ENCODE measurements at regions not wholly inside any gene's neighbourhood (a gene's known extent, or its start where the extent isn't known, plus 50 kb on each side); places are given as distances from the start of the nearest gene placed in this dataset.

DNA sequence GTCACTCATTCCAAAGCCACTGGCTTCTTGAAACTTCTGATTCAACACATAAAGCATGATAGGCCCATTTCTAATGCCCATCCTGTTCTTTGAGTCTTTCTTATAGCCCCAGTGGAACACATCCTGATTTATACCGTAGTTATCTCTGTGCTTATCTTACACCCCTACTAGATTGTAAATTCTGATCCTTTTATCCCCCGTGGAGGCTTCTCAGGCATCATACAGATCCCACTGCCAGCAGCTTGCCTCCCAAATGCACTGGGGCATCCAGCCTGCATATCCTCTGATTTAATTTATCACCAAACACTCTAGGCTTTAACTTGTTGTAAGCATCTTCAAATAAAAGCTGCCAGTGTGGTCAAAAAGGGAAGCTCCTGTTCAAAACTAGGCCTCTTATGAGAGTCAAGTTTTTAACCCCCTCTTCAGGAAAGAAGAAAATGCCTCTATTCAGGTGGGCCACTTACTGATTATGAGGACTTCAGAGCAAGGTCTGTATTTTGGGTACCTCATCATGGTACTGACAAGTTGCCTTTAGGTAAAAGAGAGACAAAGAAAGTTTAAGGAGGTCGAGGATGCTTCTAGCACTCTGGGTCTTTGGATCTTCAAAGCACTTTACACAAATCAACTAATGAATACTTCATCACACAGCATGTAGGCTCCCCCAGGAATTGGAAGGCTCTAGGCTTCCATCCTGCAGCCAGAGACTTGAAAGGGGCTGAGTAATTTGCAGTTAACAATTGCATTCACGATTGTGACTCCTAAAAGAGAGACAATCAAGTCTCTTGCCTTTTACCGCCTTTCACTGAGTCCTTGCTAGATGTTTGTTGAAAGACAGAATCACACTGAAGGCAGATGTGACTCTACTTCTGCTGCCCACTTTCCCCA lies 95.8 kb upstream of the LDB2 start:
- WGBS (ENCODE audit: extremely low coverage, insufficient coverage, insufficient read length) = no CpG with 5 or more reads among the region's 5 CpGs
- Histone ChIP-seq H3K79me1 (ENCODE audit: low read length) (no peaks in the 10 kb centered on the region), H2AFZ (ENCODE audit: insufficient read depth, low read length, poor library complexity) (no peak overlapping the region), H3K4me1 (ENCODE audit: control insufficient read depth in 1 of 2, insufficient read depth in 2 of 2, low read length in 2 of 2) (peaks cover 0 to 7% of the 10 kb centered on the region in 2 experiments), H3K27ac (ENCODE audit: low read depth, low read length) (no peak overlapping the region), H3K23ac (ENCODE audit: low read length) (no peak overlapping the region), H3K36me3 (ENCODE audit: control insufficient read depth in 1 of 2, insufficient read depth in 2 of 2, low read length in 2 of 2) (no peaks in the 10 kb centered on the region), H3K79me2 (ENCODE audit: control insufficient read depth, insufficient read depth, low read length, poor library complexity) (no peaks in the 10 kb centered on the region), H3K9me3 (ENCODE audit: insufficient read depth, low read depth, low read length) (no peaks in the 10 kb centered on the region), H3K4me3 (ENCODE audit: low read depth, low read length) (no peak overlapping the region), H3K27me3 (ENCODE audit: insufficient read depth, low read length) (no peaks in the 10 kb centered on the region), H2BK5ac (ENCODE audit: low read depth, low read length, poor library complexity) (no peak overlapping the region), H3K4me2 (ENCODE audit: low read length) (no peak overlapping the region), H3K14ac (ENCODE audit: low read length) (no peak overlapping the region), H2BK12ac (ENCODE audit: low read length) (no peak overlapping the region), H4K91ac (ENCODE audit: low read depth, low read length) (no peak overlapping the region), H3K18ac (ENCODE audit: low read length) (no peak overlapping the region), H4K12ac (ENCODE audit: low read depth, low read length) (no peak overlapping the region), H4K8ac (ENCODE audit: low read depth, low read length) (no peak overlapping the region), H2AK5ac (ENCODE audit: low read length) (no peak overlapping the region), H2BK120ac (ENCODE audit: insufficient read depth, low read length, poor library complexity) (no peak overlapping the region), H3K4ac (ENCODE audit: low read depth, low read length) (no peak overlapping the region), H3K9ac (ENCODE audit: low read length) (no peak overlapping the region)
- no peak for DNase-seq

DNA sequence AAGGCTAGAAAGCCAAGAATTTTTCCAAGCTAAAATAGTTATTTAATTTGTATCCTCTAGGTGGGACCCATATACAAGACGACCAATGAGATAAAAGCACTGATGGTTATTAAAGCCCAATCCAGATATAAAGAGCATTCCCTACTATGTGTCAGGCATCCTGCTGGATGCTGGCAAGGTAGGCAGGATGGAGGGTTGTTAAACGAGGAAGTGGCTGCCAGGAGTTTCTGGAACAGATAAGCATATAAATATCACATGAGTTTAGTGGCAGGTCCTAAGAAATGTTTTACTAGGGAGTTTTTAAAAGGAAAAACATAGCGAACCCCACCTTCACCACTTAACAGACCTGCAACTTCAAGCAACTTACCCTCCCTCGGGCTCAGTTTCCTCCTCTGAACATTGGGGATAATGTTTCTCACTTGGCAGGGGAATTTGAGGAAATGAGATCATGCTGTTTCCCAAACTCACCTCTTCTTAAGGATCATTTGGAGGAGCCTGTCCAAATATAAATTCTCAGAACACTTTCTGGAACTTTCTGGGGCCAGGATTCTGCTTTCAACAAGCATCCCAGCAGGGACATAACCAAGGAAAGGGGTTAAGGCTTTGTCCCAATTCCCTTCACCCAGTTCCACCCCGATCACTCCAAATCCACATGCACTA lies 94.3 kb upstream of the LDB2 start:
- Histone ChIP-seq H3K79me2 (ENCODE audit: control insufficient read depth, insufficient read depth, low read length, poor library complexity) (no peaks in the 10 kb centered on the region), H2AK5ac (ENCODE audit: low read length) (no peak overlapping the region), H3K79me1 (ENCODE audit: low read length) (no peaks in the 10 kb centered on the region), H3K27me3 (ENCODE audit: insufficient read depth, low read length) (no peaks in the 10 kb centered on the region), H2BK12ac (ENCODE audit: low read length) (no peak overlapping the region), H3K27ac (ENCODE audit: low read depth, low read length) (no peak overlapping the region), H3K4me3 (ENCODE audit: low read depth, low read length) (no peak overlapping the region), H3K23ac (ENCODE audit: low read length) (no peak overlapping the region), H4K12ac (ENCODE audit: low read depth, low read length) (no peak overlapping the region), H4K91ac (ENCODE audit: low read depth, low read length) (no peak overlapping the region), H4K8ac (ENCODE audit: low read depth, low read length) (no peak overlapping the region), H2BK120ac (ENCODE audit: insufficient read depth, low read length, poor library complexity) (no peak overlapping the region), H3K9ac (ENCODE audit: low read length) (no peak overlapping the region), H2BK5ac (ENCODE audit: low read depth, low read length, poor library complexity) (no peak overlapping the region), H3K9me3 (ENCODE audit: insufficient read depth, low read depth, low read length) (no peaks in the 10 kb centered on the region), H3K14ac (ENCODE audit: low read length) (no peak overlapping the region), H3K4me2 (ENCODE audit: low read length) (no peak overlapping the region), H3K4ac (ENCODE audit: low read depth, low read length) (no peak overlapping the region), H3K4me1 (ENCODE audit: control insufficient read depth in 1 of 2, insufficient read depth in 2 of 2, low read length in 2 of 2) (peaks cover 0 to 7% of the 10 kb centered on the region in 2 experiments), H3K18ac (ENCODE audit: low read length) (no peak overlapping the region), H3K36me3 (ENCODE audit: control insufficient read depth in 1 of 2, insufficient read depth in 2 of 2, low read length in 2 of 2) (no peaks in the 10 kb centered on the region), H2AFZ (ENCODE audit: insufficient read depth, low read length, poor library complexity) (no peak overlapping the region)
- WGBS (ENCODE audit: extremely low coverage, insufficient coverage, insufficient read length) = 100% methylated on average over 1 of the region's 5 CpGs
- no peak for DNase-seq

DNA sequence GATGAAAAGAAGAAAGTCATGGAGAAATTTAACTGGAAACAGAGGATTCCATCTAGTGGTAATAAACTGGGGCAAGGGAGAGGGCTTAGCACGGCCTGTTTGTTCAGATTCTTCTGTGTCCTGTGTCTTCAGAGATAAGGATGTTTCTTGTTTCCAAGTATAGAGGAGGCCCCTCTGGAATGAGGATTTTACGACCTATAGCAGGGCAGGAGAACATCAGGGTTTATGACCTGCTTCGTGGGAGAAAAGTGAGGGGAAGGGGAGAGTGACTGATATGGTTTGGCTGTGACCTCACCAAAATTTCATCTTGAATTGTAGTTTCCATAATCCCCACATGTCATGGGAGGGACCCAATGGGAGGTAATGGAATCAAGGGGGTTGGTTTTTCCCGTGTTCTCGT lies 93.0 kb upstream of the LDB2 start:
- H3K4me3 ChIP-seq (ENCODE audit: low read depth, low read length) = no peak overlapping the region
- H3K79me1 ChIP-seq (ENCODE audit: low read length) = no peaks in the 10 kb centered on the region
- H3K9me3 ChIP-seq (ENCODE audit: insufficient read depth, low read depth, low read length) = no peaks in the 10 kb centered on the region
- H3K14ac ChIP-seq (ENCODE audit: low read length) = no peak overlapping the region
- H4K12ac ChIP-seq (ENCODE audit: low read depth, low read length) = no peak overlapping the region
- H3K9ac ChIP-seq (ENCODE audit: low read length) = no peak overlapping the region
- no peak overlapping the region for H2BK12ac ChIP-seq (ENCODE audit: low read length)
- no peak overlapping the region for H3K23ac ChIP-seq (ENCODE audit: low read length)
- H3K4me2 ChIP-seq (ENCODE audit: low read length) = no peak overlapping the region
- H2BK120ac ChIP-seq (ENCODE audit: insufficient read depth, low read length, poor library complexity) = no peak overlapping the region
- H4K8ac ChIP-seq (ENCODE audit: low read depth, low read length) = no peak overlapping the region
- DNase-seq = no peak
- H3K4me1 ChIP-seq (ENCODE audit: control insufficient read depth in 1 of 2, insufficient read depth in 2 of 2, low read length in 2 of 2) = peaks cover 0 to 7% of the 10 kb centered on the region in 2 experiments
- H3K27ac ChIP-seq (ENCODE audit: low read depth, low read length) = no peak overlapping the region
- no peak overlapping the region for H3K18ac ChIP-seq (ENCODE audit: low read length)
- WGBS (ENCODE audit: extremely low coverage, insufficient coverage, insufficient read length) = no CpG with 5 or more reads among the region's 5 CpGs
- no peak overlapping the region for H2AK5ac ChIP-seq (ENCODE audit: low read length)
- H3K27me3 ChIP-seq (ENCODE audit: insufficient read depth, low read length) = no peaks in the 10 kb centered on the region
- no peak overlapping the region for H3K4ac ChIP-seq (ENCODE audit: low read depth, low read length)
- no peak overlapping the region for H4K91ac ChIP-seq (ENCODE audit: low read depth, low read length)
- no peaks in the 10 kb centered on the region for H3K36me3 ChIP-seq (ENCODE audit: control insufficient read depth in 1 of 2, insufficient read depth in 2 of 2, low read length in 2 of 2)
- H2BK5ac ChIP-seq (ENCODE audit: low read depth, low read length, poor library complexity) = no peak overlapping the region
- H3K79me2 ChIP-seq (ENCODE audit: control insufficient read depth, insufficient read depth, low read length, poor library complexity) = no peaks in the 10 kb centered on the region
- no peak overlapping the region for H2AFZ ChIP-seq (ENCODE audit: insufficient read depth, low read length, poor library complexity)

DNA sequence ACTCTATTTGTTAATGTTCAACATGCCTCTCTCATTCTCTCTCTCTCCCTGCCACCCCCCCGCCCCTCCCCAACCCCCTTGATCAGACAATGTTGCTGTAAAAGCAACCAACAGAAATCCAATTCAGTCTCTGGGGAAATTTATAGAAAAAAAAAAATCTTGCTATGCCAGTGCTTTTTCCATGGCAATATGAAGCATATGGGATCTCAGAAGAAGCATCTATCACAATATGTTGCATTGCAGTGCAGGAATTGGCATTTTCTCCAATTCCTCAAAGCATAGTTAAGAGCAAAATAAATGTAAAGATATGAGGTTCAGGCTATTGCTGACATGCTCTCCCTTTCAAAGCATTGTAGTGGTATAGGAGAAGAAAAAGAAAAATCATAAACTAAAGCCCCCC lies 90.9 kb upstream of the LDB2 start:
- Histone ChIP-seq H3K9me3 (ENCODE audit: insufficient read depth, low read depth, low read length) (no peaks in the 10 kb centered on the region), H3K36me3 (ENCODE audit: control insufficient read depth in 1 of 2, insufficient read depth in 2 of 2, low read length in 2 of 2) (no peaks in the 10 kb centered on the region), H3K27ac (ENCODE audit: low read depth, low read length) (no peak overlapping the region), H3K27me3 (ENCODE audit: insufficient read depth, low read length) (no peaks in the 10 kb centered on the region), H2BK12ac (ENCODE audit: low read length) (no peak overlapping the region), H3K14ac (ENCODE audit: low read length) (no peak overlapping the region), H3K9ac (ENCODE audit: low read length) (no peak overlapping the region), H3K4me2 (ENCODE audit: low read length) (no peak overlapping the region), H2AK5ac (ENCODE audit: low read length) (no peak overlapping the region), H3K4ac (ENCODE audit: low read depth, low read length) (no peak overlapping the region), H3K4me3 (ENCODE audit: low read depth, low read length) (no peak overlapping the region), H3K79me1 (ENCODE audit: low read length) (no peaks in the 10 kb centered on the region), H4K91ac (ENCODE audit: low read depth, low read length) (no peak overlapping the region), H4K12ac (ENCODE audit: low read depth, low read length) (no peak overlapping the region), H3K4me1 (ENCODE audit: control insufficient read depth in 1 of 2, insufficient read depth in 2 of 2, low read length in 2 of 2) (peaks cover 0 to 7% of the 10 kb centered on the region in 2 experiments), H3K18ac (ENCODE audit: low read length) (no peak overlapping the region), H2BK5ac (ENCODE audit: low read depth, low read length, poor library complexity) (no peak overlapping the region), H3K23ac (ENCODE audit: low read length) (no peak overlapping the region), H3K79me2 (ENCODE audit: control insufficient read depth, insufficient read depth, low read length, poor library complexity) (no peaks in the 10 kb centered on the region), H2AFZ (ENCODE audit: insufficient read depth, low read length, poor library complexity) (no peak overlapping the region), H4K8ac (ENCODE audit: low read depth, low read length) (no peak overlapping the region), H2BK120ac (ENCODE audit: insufficient read depth, low read length, poor library complexity) (no peak overlapping the region)
- WGBS (ENCODE audit: extremely low coverage, insufficient coverage, insufficient read length) = no CpG with 5 or more reads among the region's 1 CpG
- DNase-seq = no peak
